ENCODE measurements at regions not wholly inside any gene's neighbourhood (a gene's known extent, or its start where the extent isn't known, plus 50 kb on each side); places are given as distances from the start of the nearest gene placed in this dataset.

DNA sequence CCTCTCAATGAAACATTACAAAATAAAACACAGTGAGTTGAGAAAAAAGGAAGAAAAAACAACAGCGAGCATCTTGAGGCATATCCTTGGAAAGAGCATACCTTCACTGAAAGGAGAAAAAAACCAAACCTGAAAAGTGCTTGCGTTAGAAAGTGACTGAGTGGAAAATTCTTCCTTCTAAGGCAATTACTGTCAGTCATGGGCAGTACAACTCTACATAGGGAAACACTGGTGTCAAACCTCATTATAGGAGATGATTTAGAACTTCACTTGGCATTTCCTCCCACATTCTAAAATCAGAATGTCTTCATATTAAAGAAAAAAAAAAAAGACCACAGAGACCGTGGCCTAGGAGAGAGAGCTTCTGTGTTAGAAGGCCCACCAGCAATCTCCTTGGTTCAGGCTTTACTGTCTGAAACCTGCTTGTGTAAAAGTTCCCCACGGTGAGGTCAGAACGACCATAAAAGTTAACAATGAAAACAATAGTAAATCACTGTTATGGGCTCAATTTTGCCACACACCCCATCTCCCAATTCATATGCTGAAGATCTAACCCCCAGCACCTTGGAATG lies 91.1 kb upstream of the CRY1 start:
- no peaks in the 10 kb centered on the region for H3K4me1 ChIP-seq (replicated peaks in 1 of 4; ENCODE audit: control insufficient read depth in 3 of 4, insufficient read depth in 4 of 4, low read length in 3 of 4)
- H4K91ac ChIP-seq (replicated peaks; ENCODE audit: insufficient read length, low read length) = no peak overlapping the region
- no peaks in the 10 kb centered on the region for H3K36me3 ChIP-seq (ENCODE audit: control insufficient read depth in 2 of 4, insufficient read depth in 4 of 4, low read length in 3 of 4)
- no peak overlapping the region for H2BK5ac ChIP-seq (ENCODE audit: low read depth, low read length)
- no peak overlapping the region for H3K23ac ChIP-seq (ENCODE audit: insufficient read length)
- no peaks in the 10 kb centered on the region for H3K79me1 ChIP-seq (ENCODE audit: low read depth, low read length)
- no peak overlapping the region for H3K56ac ChIP-seq (replicated peaks; ENCODE audit: insufficient read length, low read depth, low read length)
- H3K4me2 ChIP-seq (ENCODE audit: insufficient read depth in 1 of 2, low read depth in 2 of 2, low read length in 2 of 2) = no peak overlapping the region
- H3K4ac ChIP-seq (replicated peaks; ENCODE audit: insufficient read length, low read depth, low read length) = no peak overlapping the region
- TF ChIP-seq YY1 (IDR thresholded peaks at IDR 0.05; ENCODE audit: low read depth, low read length) = no peak
- TF ChIP-seq CREB1 (IDR thresholded peaks at IDR 0.05) = no peak
- no peak for TF ChIP-seq EP300 (IDR thresholded peaks at IDR 0.05; ENCODE audit: borderline replicate concordance in 1 of 2, low read depth in 2 of 2, low read length in 2 of 2)
- TF ChIP-seq TBP (IDR thresholded peaks at IDR 0.05; ENCODE audit: low read depth, low read length) = no peak
- TF ChIP-seq CEBPB (IDR thresholded peaks at IDR 0.05; ENCODE audit: low read depth, low read length) = no peak
- no peak overlapping the region for H4K5ac ChIP-seq (ENCODE audit: insufficient read length, low read depth, low read length)
- H3K9ac ChIP-seq (replicated peaks in 1 of 4; ENCODE audit: extremely low read depth in 1 of 4, low read depth in 3 of 4, low read length in 3 of 4) = no peak overlapping the region
- no peaks in the 10 kb centered on the region for H3K27me3 ChIP-seq (replicated peaks in 1 of 4; ENCODE audit: control insufficient read depth in 3 of 4, extremely low read depth in 1 of 4, insufficient read depth in 3 of 4, low read length in 3 of 4)
- H4K20me1 ChIP-seq (replicated peaks in 1 of 2; ENCODE audit: control insufficient read depth in 1 of 2, insufficient read depth in 2 of 2, low read length in 2 of 2) = no peaks in the 10 kb centered on the region
- no peak overlapping the region for H3K14ac ChIP-seq (ENCODE audit: insufficient read length)
- H2AFZ ChIP-seq (ENCODE audit: low read length) = no peak overlapping the region
- no peak overlapping the region for H4K8ac ChIP-seq (ENCODE audit: extremely low read depth, insufficient read depth, low read length)
- H2BK120ac ChIP-seq (replicated peaks; ENCODE audit: low read depth, low read length) = no peak overlapping the region
- DNase-seq (ENCODE audit: low read depth in 1 of 2, low spot score in 2 of 2) (no peak), FAIRE-seq (no peak)
- no peak overlapping the region for H2BK12ac ChIP-seq (ENCODE audit: low read depth, low read length)
- H2BK20ac ChIP-seq (ENCODE audit: low read length) = no peak overlapping the region
- H3K27ac ChIP-seq (ENCODE audit: low read depth, low read length) = no peak overlapping the region
- WGBS, 2 experiments (ENCODE audit: extremely low coverage in 1 of 2, insufficient coverage in 1 of 2, insufficient read length in 1 of 2, insufficient replicate concordance in 2 of 2, low coverage in 1 of 2, low lambda C conversion rate in 2 of 2, missing lambda C conversion rate in 1 of 2) = 73% methylated on average over 5 of the region's 5 CpGs; no CpG with 5 or more reads in 1 of the 2 experiments
- no peak overlapping the region for H2AK5ac ChIP-seq (ENCODE audit: low read depth, low read length)
- POLR2A ChIA-PET (ENCODE audit: partially characterized antibody) = no interaction called here
- H3K4me3 ChIP-seq (ENCODE audit: extremely low read depth in 1 of 4, insufficient read depth in 2 of 4, low read depth in 3 of 4, low read length in 4 of 4) = no peak overlapping the region
- H2BK15ac ChIP-seq (ENCODE audit: low read length) = no peak overlapping the region
- no peak overlapping the region for H3K18ac ChIP-seq (ENCODE audit: extremely low read depth, low read length)
- H3K79me2 ChIP-seq (ENCODE audit: control insufficient read depth in 1 of 2, insufficient read depth in 2 of 2, low read length in 2 of 2) = no peaks in the 10 kb centered on the region
- no peaks in the 10 kb centered on the region for H3K23me2 ChIP-seq (ENCODE audit: low read depth, low read length)
- CTCF ChIA-PET (ENCODE audit: partially characterized antibody) = no interaction called here
- no peaks in the 10 kb centered on the region for H3K9me3 ChIP-seq (ENCODE audit: insufficient read depth in 2 of 2, low read depth in 1 of 2, low read length in 1 of 2)

Data from H1 (cell line).